A549 (cell line): ENCODE measurements at regions not wholly inside any gene's neighbourhood (a gene's known extent, or its start where the extent isn't known, plus 50 kb on each side); places are given as distances from the start of the nearest gene placed in this dataset.

ENCODE experiments used
- ATAC-seq, 2 experiments: fragments of 200-7000 bp in 1 of 2; fragments of >200 bp in 1 of 2; cut with Nextera tagmentation in 1 of 2; cut with Tn5 transposase in 1 of 2; 3 replicates each; pipeline versions ENCODE4 v1.8.0 to v1.9.1; 2018 to 2020; ENCODE audit warnings: mild to moderate bottlenecking in 1 of 2, moderate library complexity in 1 of 2
- CTCF ChIA-PET: fragments of 300-600 bp; sonication (Branson Sonifier 250); formaldehyde crosslinking; extraction: SDS; loops from one replicate; lab custom pipeline; 2021; ENCODE audit warnings: antibody characterized with exemption, inconsistent platforms; lab: Yijun Ruan, JAX
- POLR2A ChIA-PET: fragments of 350-600 bp; formaldehyde crosslinking; extraction: SDS; loops from one replicate; lab custom pipeline; 2021; ENCODE audit warnings: antibody characterized with exemption, inconsistent platforms; lab: Yijun Ruan, JAX
- DNase-seq, 2 experiments: peaks; one replicate each; pipeline versions ENCODE4 v3.0.0 to v3.0.0-alpha.2; 2011 to 2016; ENCODE audit warnings: low read depth in 1 of 2, low spot score in 1 of 2
- FAIRE-seq: peaks from 2 replicates; lab custom pipeline; 2011; peaks lifted over from hg19 to GRCh38; lab: Jason Lieb, UNC
- H3K27ac ChIP-seq, 2 experiments: fragments of >200 bp; sonication (Bioruptor Twin); formaldehyde crosslinking; 3 replicates each; pipeline ENCODE4 v1.5.1; 2016 to 2017
- H3K4me1 ChIP-seq: fragments of >200 bp; sonication (Bioruptor Twin); formaldehyde crosslinking; 3 replicates; pipeline ENCODE4 v1.6.1; 2016
- H3K4me2 ChIP-seq: fragments of >200 bp; sonication (Bioruptor Twin); formaldehyde crosslinking; 3 replicates; pipeline ENCODE4 v1.6.1; 2016
- H3K4me3 ChIP-seq: fragments of >200 bp; sonication (Bioruptor Twin); formaldehyde crosslinking; 3 replicates; pipeline ENCODE4 v1.5.1; 2016
- H3K9me3 ChIP-seq: fragments of >200 bp; sonication (Bioruptor Twin); formaldehyde crosslinking; 3 replicates; pipeline ENCODE4 v1.6.1; 2016
- BCL3 ChIP-seq: fragments of >200 bp; sonication (Bioruptor Twin); formaldehyde crosslinking; IDR thresholded peaks from 3 replicates; pipeline ENCODE4 v1.6.1; 2016
- CEBPB ChIP-seq, 2 experiments: fragments of >200 bp in 1 of 2; sonication (Bioruptor Twin) in 1 of 2; formaldehyde crosslinking in 1 of 2; IDR thresholded peaks; 2 replicates each; pipeline ENCODE4 v1.6.1; 2012 to 2016
- CHD2 ChIP-seq: fragments of 150-350 bp; IDR thresholded peaks from 2 replicates; pipeline ENCODE4 v1.6.1; 2014; ENCODE audit warnings: low read length; ENCODE audit not compliant: partially characterized antibody
- EHMT2 ChIP-seq: fragments of 200-600 bp; sonication (generic); IDR thresholded peaks from 2 replicates; pipeline ENCODE4 v1.6.1; 2016; ENCODE audit warnings: antibody characterized with exemption, low read depth, mild to moderate bottlenecking, moderate library complexity
- ELK1 ChIP-seq: fragments of 150-350 bp; IDR thresholded peaks from 2 replicates; pipeline ENCODE4 v1.6.1; 2014; ENCODE audit warnings: low read depth, mild to moderate bottlenecking, low read length
- ESRRA ChIP-seq: fragments of 150-350 bp; IDR thresholded peaks from 2 replicates; pipeline ENCODE4 v1.6.1; 2014; ENCODE audit warnings: mild to moderate bottlenecking, low read length, borderline replicate concordance
- FOXS1 ChIP-seq: fragments of 250-450 bp; sonication (Bioruptor Pico); IDR thresholded peaks from 2 replicates; pipeline ENCODE4 v1.5.0; 2020; ENCODE audit warnings: mild to moderate bottlenecking, moderate library complexity
- HES2 ChIP-seq: fragments of >200 bp; sonication (Bioruptor Twin); formaldehyde crosslinking; IDR thresholded peaks from 2 replicates; pipeline ENCODE4 v1.6.1; 2016
- HEYL ChIP-seq: fragments of 250-450 bp; sonication (Bioruptor Pico); IDR thresholded peaks from 2 replicates; pipeline ENCODE4 v1.8.0; 2021; ENCODE audit warnings: mild to moderate bottlenecking, moderate library complexity
- HMGXB4 ChIP-seq: fragments of 250-450 bp; sonication (Bioruptor Pico); IDR thresholded peaks from 2 replicates; pipeline ENCODE4 v1.5.0; 2021; ENCODE audit warnings: mild to moderate bottlenecking, moderate library complexity, borderline replicate concordance
- JUNB ChIP-seq: fragments of >200 bp; sonication (Bioruptor Twin); formaldehyde crosslinking; IDR thresholded peaks from 2 replicates; pipeline ENCODE4 v1.6.1; 2016
- MAFK ChIP-seq: fragments of 450-650 bp; IDR thresholded peaks from 2 replicates; pipeline ENCODE4 v1.6.1; 2014; ENCODE audit not compliant: partially characterized antibody
- NR3C1 ChIP-seq: fragments of >200 bp; sonication (Bioruptor Twin); formaldehyde crosslinking; IDR thresholded peaks from 3 replicates; pipeline ENCODE4 v1.6.1; 2017
- POLR2A ChIP-seq: IDR thresholded peaks from 2 replicates; pipeline ENCODE4 v1.6.1; 2012; ENCODE audit warnings: mild to moderate bottlenecking, low read length
- RAD21 ChIP-seq, 2 experiments: fragments of >200 bp in 1 of 2; sonication (Bioruptor Twin) in 1 of 2; formaldehyde crosslinking in 1 of 2; IDR thresholded peaks in 1 of 2; conservative IDR thresholded peaks in 1 of 2; 2 replicates in 1 of 2; 3 replicates in 1 of 2; pipeline ENCODE4 v1.6.1; 2012 to 2018; ENCODE audit warnings: inconsistent platforms in 1 of 2
- RNF2 ChIP-seq: fragments of 200-600 bp; sonication (generic); IDR thresholded peaks from 2 replicates; pipeline ENCODE4 v1.6.1; 2016; ENCODE audit warnings: low read depth, mild to moderate bottlenecking, antibody characterized with exemption, moderate library complexity, borderline replicate concordance
- SMC3 ChIP-seq: fragments of >200 bp; sonication (Bioruptor Twin); formaldehyde crosslinking; IDR thresholded peaks from 3 replicates; pipeline ENCODE4 v1.6.1; 2018; ENCODE audit warnings: inconsistent platforms
- TFCP2L1 ChIP-seq: fragments of 250-450 bp; sonication (Bioruptor Pico); IDR thresholded peaks from 2 replicates; pipeline ENCODE4 v1.5.0; 2021; ENCODE audit warnings: mild to moderate bottlenecking
- ZFP36 ChIP-seq: fragments of 450-650 bp; IDR thresholded peaks from 2 replicates; pipeline ENCODE4 v1.6.1; 2014; ENCODE audit warnings: borderline replicate concordance; ENCODE audit not compliant: partially characterized antibody
- ZSCAN20 ChIP-seq: fragments of 250-450 bp; sonication (Bioruptor Pico); IDR thresholded peaks from 2 replicates; pipeline ENCODE4 v1.8.0; 2022; ENCODE audit warnings: mild to moderate bottlenecking, moderate library complexity
- WGBS: methylation state at CpG from one replicate; pipeline ENCODE4 v1.1.6; 2017; ENCODE audit errors: missing lambda C conversion rate; 5-methylcytosine and 5-hydroxymethylcytosine counted together

GRCh38 chr1:101148980-101149379 is 87.8 kb upstream of the S1PR1 start (continued):
- TF ChIP-seq CHD2 (no peak), MAFK (no peak), ELK1 (no peak), RAD21 (conservative IDR thresholded peaks at IDR 0.05 in 1 of 2, IDR thresholded peaks at IDR 0.05 in 1 of 2) (no peak), NR3C1 (no peak), BCL3 (no peak), ZFP36 (no peak), POLR2A (no peak), ZSCAN20 (no peak), HEYL (CRISPR knock-in tag) (no peak), HES2 (no peak)

GRCh38 chr1:101147381-101147780 is 89.4 kb upstream of the S1PR1 start:
- DNase-seq (no peak), FAIRE-seq (no peak), ATAC-seq (no peak)
- Histone ChIP-seq H3K9me3 (no peaks in the 10 kb centered on the region), H3K4me3 (no peak overlapping the region), H3K27ac (no peak overlapping the region), H3K4me2 (no peak overlapping the region), H3K4me1 (no peaks in the 10 kb centered on the region)
- no peak for TF ChIP-seq RAD21 (conservative IDR thresholded peaks at IDR 0.05 in 1 of 2, IDR thresholded peaks at IDR 0.05 in 1 of 2)
- TF ChIP-seq ZSCAN20 = no peak
- TF ChIP-seq POLR2A = no peak
- no peak for TF ChIP-seq SMC3
- TF ChIP-seq CEBPB (IDR thresholded peaks at IDR 0.05) = no peak
- CTCF ChIA-PET = no interaction called here
- POLR2A ChIA-PET = no interaction called here
- 75% methylated on average over 3 of the region's 3 CpGs for WGBS

GRCh38 chr1:101145449-101145820 is 91.4 kb upstream of the S1PR1 start:
- TF ChIP-seq JUNB (no peak), TFCP2L1 (CRISPR knock-in tag) (no peak), ESRRA (no peak), FOXS1 (CRISPR knock-in tag) (no peak), HMGXB4 (no peak), ZSCAN20 (no peak), EHMT2 (no peak), BCL3 (no peak), RNF2 (no peak)
- Histone ChIP-seq H3K4me3 (no peak overlapping the region), H3K4me2 (no peak overlapping the region), H3K9me3 (no peaks in the 10 kb centered on the region), H3K27ac (no peak overlapping the region), H3K4me1 (no peaks in the 10 kb centered on the region)
- ChIA-PET CTCF (interaction anchor here (1.7 kb wide), 1 partner anchor 143 kb away, joined by 3 read pairs; no protein-coding TSS in a partner anchor), POLR2A (no interaction called here)
- FAIRE-seq (no peak), DNase-seq (no peak), ATAC-seq (no peak)
